ENCODE measurements at regions not wholly inside any gene's neighbourhood (a gene's known extent, or its start where the extent isn't known, plus 50 kb on each side); places are given as distances from the start of the nearest gene placed in this dataset.

DNA sequence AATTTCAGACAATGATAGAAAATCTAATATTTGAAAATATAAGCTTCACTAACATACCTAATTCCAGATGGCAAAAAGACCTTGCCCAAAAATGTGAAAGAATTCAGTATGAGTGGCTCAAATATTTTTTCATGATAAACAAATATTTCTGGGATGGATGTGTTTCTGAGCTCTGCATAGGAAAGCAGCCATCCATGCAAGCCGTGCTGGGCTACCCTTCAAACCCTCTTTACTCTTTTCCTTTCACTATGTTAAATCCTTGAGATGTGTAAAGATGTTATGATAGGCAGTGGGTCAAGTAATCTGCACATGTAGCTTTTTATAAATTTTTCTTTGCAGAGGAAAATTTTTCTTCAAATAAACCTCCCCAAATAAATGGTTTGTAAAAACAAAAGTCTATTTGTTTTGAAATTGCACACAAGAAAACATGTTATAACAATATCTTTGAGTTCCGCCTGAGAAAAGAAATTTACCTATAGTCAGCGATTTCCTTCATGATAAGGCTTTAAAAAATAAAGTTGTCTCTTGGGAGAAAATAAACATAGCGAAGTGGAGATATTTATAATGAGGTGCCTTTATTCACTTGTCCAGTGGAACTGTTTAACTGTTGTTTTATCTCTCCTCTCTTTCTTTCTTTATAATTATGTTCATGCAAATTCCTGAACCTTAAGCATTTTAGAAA is 154.3 kb upstream of the PITX1 start:
- CTCF ChIA-PET = no interaction called here
- H3K9me3 ChIP-seq (ENCODE audit: low read depth, low read length, poor library complexity, severe bottlenecking) = no peaks in the 10 kb centered on the region
- no peaks in the 10 kb centered on the region for H3K36me3 ChIP-seq (ENCODE audit: insufficient read depth, low read length, poor library complexity, severe bottlenecking)
- BruUV-seq (replicated peaks) = no TSS peak
- H3K27ac ChIP-seq (ENCODE audit: low read depth, low read length, poor library complexity, severe bottlenecking) = no peak overlapping the region
- H3K4me3 ChIP-seq (ENCODE audit: low read depth, low read length, poor library complexity, severe bottlenecking) = no peak overlapping the region
- no peak for DNase-seq (ENCODE audit: low spot score)
- TF ChIP-seq EZH2 (IDR thresholded peaks at IDR 0.05; ENCODE audit: borderline replicate concordance, low read depth, low read length, poor library complexity, severe bottlenecking) = no peak
- TF ChIP-seq, protein P1, sequence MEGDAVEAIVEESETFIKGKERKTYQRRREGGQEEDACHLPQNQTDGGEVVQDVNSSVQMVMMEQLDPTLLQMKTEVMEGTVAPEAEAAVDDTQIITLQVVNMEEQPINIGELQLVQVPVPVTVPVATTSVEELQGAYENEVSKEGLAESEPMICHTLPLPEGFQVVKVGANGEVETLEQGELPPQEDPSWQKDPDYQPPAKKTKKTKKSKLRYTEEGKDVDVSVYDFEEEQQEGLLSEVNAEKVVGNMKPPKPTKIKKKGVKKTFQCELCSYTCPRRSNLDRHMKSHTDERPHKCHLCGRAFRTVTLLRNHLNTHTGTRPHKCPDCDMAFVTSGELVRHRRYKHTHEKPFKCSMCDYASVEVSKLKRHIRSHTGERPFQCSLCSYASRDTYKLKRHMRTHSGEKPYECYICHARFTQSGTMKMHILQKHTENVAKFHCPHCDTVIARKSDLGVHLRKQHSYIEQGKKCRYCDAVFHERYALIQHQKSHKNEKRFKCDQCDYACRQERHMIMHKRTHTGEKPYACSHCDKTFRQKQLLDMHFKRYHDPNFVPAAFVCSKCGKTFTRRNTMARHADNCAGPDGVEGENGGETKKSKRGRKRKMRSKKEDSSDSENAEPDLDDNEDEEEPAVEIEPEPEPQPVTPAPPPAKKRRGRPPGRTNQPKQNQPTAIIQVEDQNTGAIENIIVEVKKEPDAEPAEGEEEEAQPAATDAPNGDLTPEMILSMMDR (conservative IDR thresholded peaks at IDR 0.05; ENCODE audit: low read depth, low read length) = no peak
- H3K27me3 ChIP-seq (replicated peaks; ENCODE audit: insufficient read depth, low read depth, low read length, poor library complexity) = peaks cover 43% of the 10 kb centered on the region
- POLR2A ChIA-PET (ENCODE audit: low non-redundant PET) = no interaction called here
- no peaks in the 10 kb centered on the region for H3K4me1 ChIP-seq (ENCODE audit: insufficient read depth, low read length, poor library complexity, severe bottlenecking)
- intact Hi-C loops (cut with micrococcal nuclease; ENCODE audit: unreplicated experiment) = no loop called here

DNA sequence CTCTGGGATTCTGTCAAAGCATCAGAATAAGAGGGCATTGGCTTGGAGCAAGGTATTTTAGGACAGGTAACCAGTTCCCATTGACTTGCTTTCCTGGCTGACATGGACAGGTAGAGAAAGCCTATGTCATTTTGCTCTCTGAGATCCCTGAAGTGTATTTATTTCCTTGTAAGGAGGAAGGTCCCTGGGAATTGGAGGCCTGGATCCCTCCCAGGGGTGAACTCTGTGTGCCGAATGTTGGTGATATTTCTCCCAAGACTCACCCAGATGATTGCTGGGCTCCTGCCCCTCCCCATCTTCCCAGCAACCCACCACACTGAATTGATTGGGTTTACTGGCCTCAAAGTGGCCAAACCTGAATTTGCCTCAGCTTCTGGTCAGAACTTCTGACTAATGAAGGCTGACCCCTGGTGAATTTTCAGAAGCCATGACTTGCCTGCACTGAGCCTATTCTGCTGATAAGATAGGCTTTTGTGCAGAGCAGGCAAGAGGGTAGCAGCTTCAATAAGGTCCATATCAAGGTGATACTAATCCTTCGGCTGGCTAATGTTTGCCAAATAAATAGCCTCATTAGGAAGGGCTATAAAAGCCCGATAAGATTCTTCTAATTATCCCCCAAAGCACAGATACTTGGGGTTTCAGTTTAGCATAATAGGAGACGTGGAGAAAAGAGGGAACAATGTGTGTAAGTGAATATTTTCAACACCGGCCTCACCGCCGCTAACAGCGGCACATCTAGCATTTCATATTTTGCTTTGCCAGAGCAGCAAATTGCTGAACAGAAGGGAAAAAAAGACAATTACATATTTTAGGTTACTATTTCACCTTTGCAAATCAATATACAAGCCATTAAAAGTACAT is 152.9 kb upstream of the PITX1 start:
- CTCF ChIA-PET = no interaction called here
- intact Hi-C loops (cut with micrococcal nuclease; ENCODE audit: unreplicated experiment) = no loop called here
- Histone ChIP-seq H3K36me3 (ENCODE audit: insufficient read depth, low read length, poor library complexity, severe bottlenecking) (no peaks in the 10 kb centered on the region), H3K4me1 (ENCODE audit: insufficient read depth, low read length, poor library complexity, severe bottlenecking) (no peaks in the 10 kb centered on the region), H3K27ac (ENCODE audit: low read depth, low read length, poor library complexity, severe bottlenecking) (no peak overlapping the region), H3K27me3 (replicated peaks; ENCODE audit: insufficient read depth, low read depth, low read length, poor library complexity) (peaks cover 28% of the 10 kb centered on the region), H3K9me3 (ENCODE audit: low read depth, low read length, poor library complexity, severe bottlenecking) (no peaks in the 10 kb centered on the region), H3K4me3 (ENCODE audit: low read depth, low read length, poor library complexity, severe bottlenecking) (no peak overlapping the region)
- BruUV-seq (replicated peaks) = no TSS peak
- POLR2A ChIA-PET (ENCODE audit: low non-redundant PET) = no interaction called here
- TF ChIP-seq EZH2 (IDR thresholded peaks at IDR 0.05; ENCODE audit: borderline replicate concordance, low read depth, low read length, poor library complexity, severe bottlenecking) = no peak
- TF ChIP-seq, protein P1 (conservative IDR thresholded peaks at IDR 0.05; ENCODE audit: low read depth, low read length) = no peak
- no peak for DNase-seq (ENCODE audit: low spot score)

DNA sequence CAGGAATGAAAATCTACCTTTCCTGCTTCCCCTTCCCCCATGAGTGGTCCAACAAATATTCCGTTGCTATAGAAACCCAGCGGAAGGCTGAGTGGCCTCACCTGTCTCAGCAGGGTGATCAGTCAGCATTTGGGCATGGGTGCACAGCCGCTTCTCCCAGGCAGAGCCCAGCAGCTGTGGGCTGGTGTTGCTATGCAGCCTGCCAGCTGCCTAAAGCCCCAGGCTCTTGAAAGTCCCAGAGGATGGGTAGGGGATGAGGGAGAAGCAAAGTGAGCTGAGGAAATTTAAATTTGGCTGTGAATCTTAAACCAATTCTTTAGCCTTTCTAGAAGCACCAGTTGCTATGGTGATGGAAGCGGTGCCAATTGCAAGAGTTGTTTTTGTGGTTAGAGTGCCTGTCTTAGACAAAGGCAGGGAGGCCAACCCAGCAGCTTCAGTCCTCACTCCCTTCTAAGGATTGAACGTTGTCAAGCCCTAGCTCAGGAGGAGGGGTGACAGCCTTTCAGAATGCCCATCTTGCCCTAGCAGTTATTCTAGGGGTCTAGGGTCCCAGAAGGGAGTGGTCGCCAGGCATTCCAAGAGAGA is 151.5 kb upstream of the PITX1 start:
- ChIA-PET POLR2A (ENCODE audit: low non-redundant PET) (no interaction called here), CTCF (no interaction called here)
- BruUV-seq (replicated peaks) = no TSS peak
- Histone ChIP-seq H3K27ac (ENCODE audit: low read depth, low read length, poor library complexity, severe bottlenecking) (no peak overlapping the region), H3K4me3 (ENCODE audit: low read depth, low read length, poor library complexity, severe bottlenecking) (no peak overlapping the region), H3K9me3 (ENCODE audit: low read depth, low read length, poor library complexity, severe bottlenecking) (no peaks in the 10 kb centered on the region), H3K27me3 (replicated peaks; ENCODE audit: insufficient read depth, low read depth, low read length, poor library complexity) (peaks cover 17% of the 10 kb centered on the region), H3K36me3 (ENCODE audit: insufficient read depth, low read length, poor library complexity, severe bottlenecking) (no peaks in the 10 kb centered on the region), H3K4me1 (ENCODE audit: insufficient read depth, low read length, poor library complexity, severe bottlenecking) (no peaks in the 10 kb centered on the region)
- intact Hi-C loops (cut with micrococcal nuclease; ENCODE audit: unreplicated experiment) = no loop called here
- no peak for DNase-seq (ENCODE audit: low spot score)
- TF ChIP-seq EZH2 (IDR thresholded peaks at IDR 0.05; ENCODE audit: borderline replicate concordance, low read depth, low read length, poor library complexity, severe bottlenecking) = no peak
